HG02840 (cell line): ENCODE measurements at regions not wholly inside any gene's neighbourhood (a gene's known extent, or its start where the extent isn't known, plus 50 kb on each side); places are given as distances from the start of the nearest gene placed in this dataset.
"Not testable (repeated sequence)": the region's sequence is repeated elsewhere in the genome, so short reads cannot be mapped to it uniquely, and the experiment has no call there.

Experiments used
- ATAC-seq: cut with Tn5 transposase; IDR thresholded peaks from one replicate; pipeline ENCODE4 v1.9.1; 2021; ENCODE audit warnings: mild to moderate bottlenecking, moderate library complexity, moderate number of reproducible peaks; ENCODE audit not compliant: unreplicated experiment, low FRiP score

DNA sequence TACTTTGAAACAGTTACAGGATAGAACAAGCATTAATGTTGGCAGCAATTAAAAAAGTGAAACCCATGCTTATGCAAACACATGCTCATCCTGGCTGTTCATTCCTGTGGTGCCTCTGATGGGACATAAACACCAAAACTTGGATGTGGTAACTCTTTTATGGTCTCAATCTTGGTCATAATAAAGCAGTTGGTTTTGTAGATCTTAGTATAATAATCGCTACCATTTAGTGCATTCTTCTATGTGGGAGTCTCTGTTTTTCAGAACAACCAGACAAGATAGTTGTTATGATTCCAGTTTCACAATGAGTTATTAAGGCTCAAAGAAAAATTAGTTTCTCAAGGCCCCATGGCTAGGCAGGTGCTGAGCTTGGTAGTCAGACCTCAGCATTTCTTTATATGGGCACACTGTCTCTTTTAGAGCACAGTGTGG is 184.0 kb downstream of the UTRN start:
- ATAC-seq: peak; percentile 53

DNA sequence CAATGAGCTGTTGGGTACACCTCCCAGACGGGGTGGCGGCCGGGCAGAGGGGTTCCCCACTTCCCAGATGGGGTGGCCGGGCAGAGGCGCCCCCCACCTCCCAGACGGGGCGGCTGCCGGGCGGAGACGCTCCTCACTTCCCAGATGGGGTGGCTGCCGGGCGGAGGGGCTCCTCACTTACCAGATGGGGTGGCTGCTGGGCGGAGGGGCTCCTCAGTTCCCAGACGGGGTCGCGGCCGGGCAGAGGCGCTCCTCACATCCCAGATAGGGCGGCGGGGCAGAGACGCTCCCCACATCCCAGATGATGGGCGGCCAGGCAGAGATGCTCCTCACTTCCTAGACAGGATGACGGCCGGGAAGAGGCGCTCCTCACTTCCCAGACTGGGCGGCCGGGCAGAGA is 185.1 kb downstream of the UTRN start:
- not testable (repeated sequence) for ATAC-seq

DNA sequence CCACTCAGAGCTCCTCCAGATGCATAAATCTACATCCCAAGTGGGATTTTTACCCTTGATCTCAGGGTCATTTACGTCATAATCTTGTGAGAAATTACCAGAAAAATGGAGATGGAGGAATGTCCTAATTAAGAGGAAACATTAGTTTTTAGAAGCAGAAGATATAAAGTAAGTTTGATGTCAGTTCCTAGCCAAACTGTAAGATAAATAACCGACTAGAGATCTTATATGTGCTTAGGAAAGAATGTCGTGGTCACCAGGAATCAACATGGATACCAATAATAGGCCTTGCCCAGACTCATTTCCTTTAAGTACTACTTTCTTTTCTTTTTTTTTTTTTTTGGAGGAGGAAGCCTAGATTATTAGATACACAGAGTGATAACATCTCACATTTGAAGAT is 186.9 kb downstream of the UTRN start:
- ATAC-seq: no peak

DNA sequence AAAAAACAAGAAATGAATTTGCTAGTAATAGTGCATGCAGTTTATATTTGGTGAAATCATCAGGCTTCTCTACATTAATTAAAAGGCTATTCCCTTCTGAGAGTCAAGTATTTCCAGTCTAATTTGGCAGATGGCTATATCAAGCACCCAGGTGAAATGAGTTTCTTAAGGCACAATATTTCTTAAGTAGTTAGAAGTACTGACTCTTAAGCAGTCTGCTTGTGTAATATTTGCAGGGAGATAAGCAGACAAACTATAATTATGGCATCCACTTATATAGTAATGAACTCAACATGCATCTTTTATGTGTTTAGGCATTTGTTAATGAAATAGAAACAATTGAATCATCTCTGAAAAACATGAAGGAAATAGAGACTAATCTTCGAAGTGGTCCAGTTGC is 189.2 kb downstream of the UTRN start:
- no peak for ATAC-seq

DNA sequence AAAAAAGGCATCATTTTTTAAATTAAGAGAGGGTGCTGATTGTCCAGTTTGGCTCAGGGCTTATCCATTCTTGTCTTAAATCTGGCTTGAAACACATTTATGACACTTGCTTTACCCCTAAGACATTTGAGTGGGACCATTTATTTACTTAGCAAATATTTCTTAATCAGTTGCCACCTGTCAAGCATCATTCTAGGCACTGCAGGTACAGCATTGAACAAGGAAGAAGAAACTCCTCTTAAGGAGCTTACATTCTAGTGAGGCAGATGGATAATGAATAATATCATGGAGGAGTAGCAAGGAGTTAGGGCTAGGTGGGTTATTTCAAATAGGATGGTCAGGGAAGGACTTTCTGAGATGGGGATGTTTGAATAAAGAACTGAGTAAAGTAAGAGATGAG is 189.8 kb downstream of the UTRN start:
- ATAC-seq: no peak

DNA sequence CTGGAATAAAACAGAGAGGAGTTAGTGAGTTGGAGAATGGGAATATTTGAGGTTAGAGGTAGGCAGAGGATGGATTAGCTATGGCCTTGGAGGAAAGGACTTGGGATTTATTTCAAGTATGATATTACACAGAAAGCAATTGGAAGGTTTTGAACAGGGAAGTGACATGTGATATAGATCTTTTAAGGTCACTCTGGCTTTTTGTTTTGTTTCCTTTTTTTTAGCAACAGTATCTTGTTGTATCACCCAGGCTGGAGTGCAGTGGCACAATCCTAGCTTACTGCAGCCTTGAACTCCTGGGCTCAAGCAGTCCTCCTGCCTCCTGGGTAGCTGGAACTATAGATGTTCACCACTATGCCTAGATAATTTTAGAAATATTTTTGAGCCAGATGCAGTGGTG is 190.3 kb downstream of the UTRN start:
- no peak for ATAC-seq

DNA sequence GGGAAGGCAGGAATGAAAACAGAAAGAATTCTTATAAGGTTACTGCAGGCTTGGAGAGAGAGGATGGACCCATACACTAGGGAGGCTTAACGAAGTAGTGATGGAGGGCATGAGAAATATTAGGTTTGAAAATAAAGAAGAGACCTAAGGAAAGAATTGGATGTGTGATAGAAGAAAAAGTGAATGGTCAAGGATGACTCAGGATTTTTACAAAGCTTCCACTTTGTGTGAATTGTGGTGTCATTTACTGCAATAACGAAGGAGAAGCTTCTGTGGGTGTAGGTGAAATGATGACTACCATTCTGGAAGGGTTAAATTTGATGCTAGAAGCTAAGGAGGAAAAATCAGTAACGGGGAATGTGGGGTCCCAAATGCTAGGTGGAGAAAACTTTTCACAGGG is 191.2 kb downstream of the UTRN start:
- ATAC-seq: no peak

DNA sequence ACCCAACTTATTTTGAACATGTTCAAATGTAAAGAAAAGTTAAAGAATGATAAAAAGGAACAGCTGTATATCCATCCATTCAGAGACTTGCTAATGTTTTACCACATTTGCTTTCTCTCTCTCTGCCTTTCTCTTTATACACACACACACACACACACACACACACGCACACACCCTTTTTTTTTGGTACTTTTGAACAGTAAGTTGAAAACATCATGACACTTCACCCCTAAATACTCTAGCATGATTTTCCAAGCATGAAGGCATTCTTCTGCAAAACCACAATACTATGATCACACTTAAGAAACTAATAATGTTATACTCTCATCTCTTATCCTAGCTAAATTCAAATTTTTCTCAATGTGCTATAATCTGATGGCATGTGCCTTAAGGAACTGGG is 192.3 kb downstream of the UTRN start:
- ATAC-seq: no peak

DNA sequence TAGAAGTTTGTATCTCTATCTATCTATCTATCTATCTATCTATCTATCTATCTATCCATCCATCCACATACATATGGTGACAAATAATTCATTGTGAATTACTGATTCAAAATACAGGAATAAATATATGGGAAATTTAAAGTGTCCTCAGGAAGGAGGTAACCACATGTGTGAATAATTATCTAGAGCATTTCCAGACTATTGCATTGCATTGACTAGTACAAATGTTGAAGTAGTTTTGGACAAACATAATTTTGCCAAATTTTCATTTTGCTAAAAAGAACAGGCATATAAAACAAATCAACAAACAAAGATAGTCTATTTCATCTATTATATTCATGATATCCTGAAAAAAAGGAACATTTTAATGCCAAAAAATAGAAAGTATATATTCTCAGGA is 192.7 kb downstream of the UTRN start:
- ATAC-seq: no peak

DNA sequence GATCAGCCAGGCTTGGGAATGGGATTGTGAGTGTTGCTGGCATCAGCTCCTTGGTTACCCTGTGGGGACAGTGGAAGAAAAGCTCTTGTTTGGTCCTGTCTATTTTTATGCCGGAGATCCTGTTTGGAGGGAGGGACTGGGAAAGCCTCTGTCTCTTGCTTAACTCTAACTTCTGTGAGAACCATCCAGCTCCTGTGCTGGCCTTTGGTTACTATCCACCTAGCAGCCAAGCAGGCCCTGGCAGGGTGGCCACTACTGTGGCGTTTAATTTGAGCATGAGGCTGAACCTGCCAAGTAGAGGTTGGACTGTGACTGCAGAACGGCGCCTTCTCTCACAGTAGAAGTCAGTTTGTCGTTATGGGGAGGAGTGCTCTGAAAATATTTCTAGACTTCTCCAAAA is 193.3 kb downstream of the UTRN start:
- no peak for ATAC-seq

DNA sequence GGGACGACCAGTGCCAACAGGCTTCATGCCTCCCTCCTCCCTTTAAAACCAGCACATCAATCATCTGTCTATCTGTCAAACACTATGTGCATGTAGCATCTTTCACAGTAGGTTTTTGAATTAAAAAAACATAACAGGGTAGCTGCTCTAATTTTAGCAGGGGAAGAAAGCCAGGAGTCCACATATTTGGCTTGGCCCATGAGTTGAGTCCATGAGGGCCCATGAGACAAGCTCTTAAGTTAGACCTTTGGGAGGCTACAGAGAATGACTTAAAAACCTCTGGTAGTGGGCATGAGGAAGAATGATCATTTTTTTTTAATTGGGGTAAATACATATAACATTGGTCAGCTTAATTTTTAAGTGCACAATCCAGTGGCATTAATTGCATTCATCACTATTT is 194.9 kb downstream of the UTRN start:
- no peak for ATAC-seq

DNA sequence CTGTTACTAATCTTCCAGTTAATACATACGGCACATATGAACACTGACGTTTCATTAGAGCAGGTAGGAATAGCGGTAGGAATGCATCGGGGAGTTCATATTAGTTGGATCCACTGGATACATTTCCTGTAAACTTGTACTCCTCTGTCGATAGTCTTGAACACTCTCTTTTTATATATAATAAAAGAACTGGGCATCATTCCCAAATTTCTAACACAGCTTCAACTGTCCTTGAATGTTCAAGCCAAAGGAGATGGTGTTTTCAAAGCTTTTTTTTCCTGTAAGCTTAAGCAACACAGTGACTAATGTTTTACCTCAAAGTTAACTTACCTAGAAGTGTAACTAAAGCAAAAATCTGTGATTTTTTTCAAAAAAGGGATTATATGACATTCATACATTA is 195.3 kb downstream of the UTRN start:
- ATAC-seq: no peak

DNA sequence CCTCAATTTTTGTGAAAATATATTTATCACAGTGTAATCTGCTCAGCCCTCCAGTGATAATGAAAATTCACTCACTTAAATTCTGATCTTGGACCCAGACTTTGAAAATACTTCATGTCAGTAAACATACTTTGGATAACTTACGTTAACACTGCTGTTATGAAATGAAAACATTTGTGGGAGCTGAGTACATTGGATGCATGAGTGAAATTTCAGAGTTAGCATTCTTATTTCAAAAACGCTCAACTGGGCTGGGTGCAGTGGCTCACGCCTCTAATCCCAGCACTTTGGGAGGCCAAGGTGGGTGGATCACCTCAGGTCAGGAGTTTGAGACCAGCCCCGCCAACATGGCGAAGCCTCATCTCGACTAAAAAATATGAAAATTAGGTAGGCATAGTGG is 196.4 kb downstream of the UTRN start:
- no peak for ATAC-seq

DNA sequence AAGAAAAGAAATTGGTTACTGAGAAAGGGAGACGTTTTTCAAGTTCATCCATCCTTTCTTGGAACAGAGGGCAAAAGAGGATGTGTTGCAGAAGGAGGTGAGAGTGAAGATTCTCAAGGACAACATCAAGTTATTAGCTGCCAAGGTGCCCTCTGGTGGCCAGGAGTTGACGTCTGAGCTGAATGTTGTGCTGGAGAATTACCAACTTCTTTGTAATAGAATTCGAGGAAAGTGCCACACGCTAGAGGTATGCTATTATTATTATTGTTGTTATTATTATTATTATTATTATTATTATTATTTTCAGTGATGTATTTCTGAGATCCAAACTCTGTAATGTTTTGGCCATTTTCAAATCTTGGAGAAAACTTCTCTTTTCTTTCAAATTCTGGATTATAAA is 197.0 kb downstream of the UTRN start:
- no peak for ATAC-seq

DNA sequence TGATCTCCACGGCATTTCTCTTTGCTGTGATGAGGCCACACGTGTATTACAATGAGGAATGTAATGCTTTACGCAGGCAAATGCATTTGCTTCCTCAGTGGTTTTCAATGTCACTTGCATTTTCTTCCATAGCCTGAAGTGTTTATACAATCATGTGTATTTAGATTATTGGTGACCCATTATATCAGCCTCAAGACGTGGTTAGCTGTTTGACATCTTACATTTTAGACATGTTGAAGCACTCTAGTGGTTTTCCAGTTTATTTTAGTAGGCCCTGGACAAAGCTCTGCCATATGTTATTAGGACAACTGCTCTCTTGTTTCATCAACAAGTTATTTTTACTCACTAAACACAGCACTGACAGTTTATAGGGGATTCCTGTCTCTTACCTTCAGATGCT is 200.4 kb downstream of the UTRN start:
- ATAC-seq: no peak

DNA sequence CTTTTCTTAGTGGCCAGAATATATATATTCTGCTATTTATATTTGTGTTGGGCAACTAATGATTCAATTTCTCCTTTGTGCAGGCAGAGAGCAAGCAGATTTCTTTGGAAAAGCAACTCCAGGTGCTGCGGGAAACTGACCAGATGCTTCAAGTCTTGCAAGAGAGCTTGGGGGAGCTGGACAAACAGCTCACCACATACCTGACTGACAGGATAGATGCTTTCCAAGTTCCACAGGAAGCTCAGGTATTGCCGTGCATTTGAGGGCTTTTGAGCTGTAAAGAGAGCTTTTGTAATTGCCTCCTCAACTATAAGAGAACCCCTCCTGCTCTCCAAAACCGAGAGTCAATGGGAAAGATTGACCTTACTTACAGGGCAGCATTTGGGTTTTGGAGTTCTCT is 203.5 kb downstream of the UTRN start:
- no peak for ATAC-seq

DNA sequence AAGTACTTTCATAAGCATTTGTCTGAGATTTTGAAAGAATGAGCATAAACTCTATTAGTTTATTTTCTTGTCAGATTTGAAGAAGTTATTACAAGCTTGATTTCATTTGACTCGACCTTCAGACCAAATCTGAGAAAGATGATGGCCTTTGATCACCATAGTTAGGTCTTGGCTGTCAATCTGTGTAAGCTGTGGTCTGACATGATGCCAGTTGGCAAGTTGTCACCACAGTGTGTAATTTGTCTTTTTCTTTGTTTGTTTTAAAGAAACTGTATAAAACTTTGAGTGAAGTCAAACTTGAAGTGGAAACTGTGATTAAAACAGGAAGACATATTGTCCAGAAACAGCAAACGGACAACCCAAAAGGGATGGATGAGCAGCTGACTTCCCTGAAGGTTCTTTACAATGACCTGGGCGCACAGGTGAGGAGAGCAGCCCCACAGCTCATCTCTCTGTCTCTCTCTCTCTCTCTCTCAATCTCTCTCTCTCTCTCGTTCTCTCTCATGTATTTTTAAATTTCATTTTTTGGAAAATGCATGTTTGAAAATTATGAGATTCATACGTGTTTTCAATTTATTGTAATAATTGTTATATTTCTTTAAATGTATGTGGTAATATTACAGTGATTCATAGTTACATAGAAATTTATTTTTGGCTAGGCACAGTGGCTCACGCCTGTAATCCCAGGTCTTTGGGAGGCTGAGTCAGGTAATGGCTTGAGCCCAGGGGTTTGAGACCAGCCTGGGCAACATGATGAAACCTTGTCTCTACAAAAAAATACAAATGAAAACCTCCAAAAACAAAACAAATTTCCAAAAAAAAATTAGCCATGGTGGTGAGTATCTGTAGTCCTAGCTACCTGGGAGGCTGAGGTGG is 208.1 kb downstream of the UTRN start:
- no peak for ATAC-seq

DNA sequence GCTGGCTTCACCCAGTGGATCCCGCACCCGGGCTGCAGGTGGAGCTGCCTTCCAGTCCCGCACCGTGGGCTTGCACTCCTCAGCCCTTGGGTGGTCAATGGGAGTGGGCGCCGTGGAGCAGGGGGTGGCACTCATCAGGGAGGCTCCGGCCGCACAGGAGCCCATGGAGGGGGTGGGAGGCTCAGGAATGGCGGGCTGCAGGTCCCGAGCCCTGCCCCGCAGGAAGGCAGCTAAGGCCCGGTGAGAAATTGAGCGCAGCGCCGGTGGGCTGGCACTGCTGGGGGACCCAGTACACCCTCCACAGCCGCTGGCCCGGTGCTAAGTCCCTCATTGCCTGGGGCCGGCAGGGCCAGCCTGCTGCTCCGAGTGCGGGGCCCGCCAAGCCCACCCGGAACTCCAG is 209.9 kb downstream of the UTRN start:
- ATAC-seq: not testable (repeated sequence)

DNA sequence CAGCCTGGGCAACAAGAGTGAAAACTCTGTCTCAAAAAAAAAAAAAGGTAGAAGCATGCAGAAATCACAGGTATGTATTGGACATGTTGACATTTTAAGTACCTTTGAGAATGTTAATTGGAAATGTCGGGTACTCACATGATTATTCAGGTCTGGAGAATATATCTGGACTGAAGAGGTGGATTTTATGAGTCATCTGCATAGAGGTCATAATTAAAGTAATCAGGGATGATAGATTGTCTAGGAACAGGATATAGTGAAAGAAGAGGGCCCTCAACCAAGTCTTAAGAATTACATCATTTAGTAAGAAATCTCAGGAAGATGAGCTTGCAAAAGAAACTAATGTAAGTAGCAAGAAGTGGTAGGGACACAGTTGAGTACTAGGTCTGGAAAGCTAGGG is 212.5 kb downstream of the UTRN start:
- no peak for ATAC-seq

DNA sequence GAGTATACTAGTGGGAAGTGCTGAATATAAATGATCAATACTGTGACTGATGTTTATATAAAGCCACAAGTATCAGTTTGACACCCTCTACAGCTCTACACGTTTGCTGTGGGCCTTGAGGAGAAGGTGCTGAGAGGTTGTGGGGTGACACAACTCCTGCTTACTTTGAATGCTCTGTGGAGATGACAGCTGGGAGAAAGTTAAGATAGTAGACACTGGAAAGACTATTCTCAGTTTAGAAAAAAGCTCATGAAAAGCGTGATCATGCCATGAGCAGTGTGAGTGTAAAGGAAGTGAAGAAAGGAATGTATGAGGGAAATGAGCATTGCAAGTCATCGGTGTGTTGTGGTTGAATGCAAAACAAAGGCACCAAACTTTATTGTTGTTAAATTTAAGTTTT is 215.8 kb downstream of the UTRN start:
- ATAC-seq: no peak

DNA sequence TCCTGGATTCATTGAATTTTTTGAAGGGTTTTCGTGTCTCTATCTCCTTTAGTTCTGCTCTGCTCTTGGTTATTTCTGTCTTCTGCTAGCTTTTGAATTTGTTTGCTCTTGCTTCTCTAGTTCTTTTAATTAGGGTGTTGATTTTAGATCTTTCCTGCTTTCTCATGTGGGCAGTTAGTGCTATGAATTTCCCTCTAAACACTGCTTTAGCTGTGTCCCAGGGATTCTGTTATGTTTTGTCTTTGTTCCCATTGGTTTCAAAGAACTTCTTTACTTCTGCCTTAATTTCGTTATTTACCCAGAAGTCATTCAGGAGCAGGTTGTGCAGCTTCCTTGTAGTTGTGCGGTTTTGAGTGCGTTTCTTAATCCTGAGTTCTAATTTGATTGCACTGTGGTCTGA is 220.1 kb downstream of the UTRN start:
- not testable (repeated sequence) for ATAC-seq

DNA sequence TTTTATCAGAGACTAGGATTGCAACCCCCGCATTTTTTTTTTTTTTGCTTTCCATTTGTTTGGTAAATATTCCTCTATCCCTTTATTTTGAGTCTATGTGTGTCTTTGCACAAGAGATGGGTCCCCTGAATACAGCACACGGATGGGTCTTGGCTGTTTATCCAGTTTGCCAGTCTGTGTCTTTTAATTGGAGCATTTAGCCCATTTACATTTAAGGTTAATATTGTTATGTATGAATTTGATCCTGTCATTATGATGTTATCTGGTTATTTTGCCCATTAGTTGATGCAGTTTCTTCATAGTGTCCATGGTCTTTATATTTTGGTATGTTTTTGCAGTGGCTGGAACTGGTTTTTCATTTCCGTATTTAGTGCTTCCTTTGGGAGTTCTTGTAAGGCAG is 220.9 kb downstream of the UTRN start:
- not testable (repeated sequence) for ATAC-seq
